ENCODE measurements at regions not wholly inside any gene's neighbourhood (a gene's known extent, or its start where the extent isn't known, plus 50 kb on each side); places are given as distances from the start of the nearest gene placed in this dataset.

GRCh38 chr10:10605551-10606081 is 412.1 kb upstream of the CELF2 start:
- DNase-seq = no peak

- DNase-seq = no peak
These were observed 408.2 kb upstream of the CELF2 start for GRCh38 chr10:10609379-10609955.

GRCh38 chr10:10610171-10610570 is 407.5 kb upstream of the CELF2 start:
- no peak for DNase-seq

- no peak for DNase-seq
These were observed 405.5 kb upstream of the CELF2 start for GRCh38 chr10:10612151-10612550.

- DNase-seq = no peak
These were observed 403.9 kb upstream of the CELF2 start for GRCh38 chr10:10613656-10614244.

- no peak for DNase-seq
These were observed 400.0 kb upstream of the CELF2 start for GRCh38 chr10:10617686-10618085.

- DNase-seq = no peak
These were observed 399.5 kb upstream of the CELF2 start for GRCh38 chr10:10618139-10618538.

GRCh38 chr10:10623958-10624566 is 393.6 kb upstream of the CELF2 start:
- DNase-seq = no peak

- DNase-seq = no peak
These were observed 393.1 kb upstream of the CELF2 start for GRCh38 chr10:10624567-10624962.

- DNase-seq = no peak
These were observed 392.2 kb upstream of the CELF2 start for GRCh38 chr10:10625491-10625890.

- no peak for DNase-seq
These were observed 390.9 kb upstream of the CELF2 start for GRCh38 chr10:10626734-10627133.

GRCh38 chr10:10627414-10627813 is 390.3 kb upstream of the CELF2 start:
- no peak for DNase-seq

GRCh38 chr10:10629512-10629911 is 388.2 kb upstream of the CELF2 start:
- no peak for DNase-seq

GRCh38 chr10:10630281-10630680 is 387.4 kb upstream of the CELF2 start:
- DNase-seq = no peak

GRCh38 chr10:10630782-10631181 is 386.9 kb upstream of the CELF2 start:
- DNase-seq = no peak

- DNase-seq = no peak
These were observed 375.5 kb upstream of the CELF2 start for GRCh38 chr10:10642189-10642588.

GRCh38 chr10:10642751-10643150 is 374.9 kb upstream of the CELF2 start:
- DNase-seq = no peak

- DNase-seq = no peak
These were observed 373.5 kb upstream of the CELF2 start for GRCh38 chr10:10644008-10644646.

- DNase-seq = no peak
These were observed 372.8 kb upstream of the CELF2 start for GRCh38 chr10:10644676-10645385.

- no peak for DNase-seq
These were observed 370.3 kb upstream of the CELF2 start for GRCh38 chr10:10647331-10647730.

- DNase-seq = no peak
These were observed 360.4 kb upstream of the CELF2 start for GRCh38 chr10:10657139-10657760.

GRCh38 chr10:10658172-10658785 is 359.4 kb upstream of the CELF2 start:
- peak; percentile 2 for DNase-seq

Measured in hematopoietic multipotent progenitor cell treated with erythropoietin and hydrocortisone succinate and interleukin-3 and kit ligand, for 8 days (in vitro differentiated cells).